ENCODE measurements at regions not wholly inside any gene's neighbourhood (a gene's known extent, or its start where the extent isn't known, plus 50 kb on each side); places are given as distances from the start of the nearest gene placed in this dataset.

DNA sequence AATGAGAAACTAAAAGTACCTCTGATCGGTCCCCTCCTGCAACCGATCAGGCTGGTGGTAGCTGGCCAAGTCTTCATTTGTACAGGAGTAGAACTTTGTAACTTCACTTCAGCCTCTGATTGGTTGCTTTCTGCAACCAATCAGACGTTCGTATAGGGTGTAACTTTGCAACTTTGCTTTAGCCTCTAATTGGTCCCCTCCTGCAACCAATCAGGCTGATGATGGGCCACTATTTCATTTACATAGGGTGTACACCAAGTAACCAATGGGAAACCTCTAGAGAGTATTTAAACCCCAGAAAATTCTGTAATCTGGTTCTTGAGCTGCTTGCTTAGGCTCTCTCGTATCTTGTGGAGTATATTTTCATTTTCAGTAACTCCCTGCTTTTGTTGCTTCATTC, 445.5 kb downstream of the MED10 start:
- Mint-ChIP-seq H3K9me3 (no peaks in the 10 kb centered on the region), H3K4me1 (peaks cover 2% of the 10 kb centered on the region), H3K27ac (no peak overlapping the region), H3K4me3 (no peak overlapping the region), H3K27me3 (ENCODE audit: low read depth) (peaks cover 49% of the 10 kb centered on the region), H3K36me3 (no peaks in the 10 kb centered on the region)
- DNase-seq (ENCODE audit: low spot score in 2 of 2, unreplicated experiment in 2 of 2) = no peak
- TF ChIP-seq, protein P1, sequence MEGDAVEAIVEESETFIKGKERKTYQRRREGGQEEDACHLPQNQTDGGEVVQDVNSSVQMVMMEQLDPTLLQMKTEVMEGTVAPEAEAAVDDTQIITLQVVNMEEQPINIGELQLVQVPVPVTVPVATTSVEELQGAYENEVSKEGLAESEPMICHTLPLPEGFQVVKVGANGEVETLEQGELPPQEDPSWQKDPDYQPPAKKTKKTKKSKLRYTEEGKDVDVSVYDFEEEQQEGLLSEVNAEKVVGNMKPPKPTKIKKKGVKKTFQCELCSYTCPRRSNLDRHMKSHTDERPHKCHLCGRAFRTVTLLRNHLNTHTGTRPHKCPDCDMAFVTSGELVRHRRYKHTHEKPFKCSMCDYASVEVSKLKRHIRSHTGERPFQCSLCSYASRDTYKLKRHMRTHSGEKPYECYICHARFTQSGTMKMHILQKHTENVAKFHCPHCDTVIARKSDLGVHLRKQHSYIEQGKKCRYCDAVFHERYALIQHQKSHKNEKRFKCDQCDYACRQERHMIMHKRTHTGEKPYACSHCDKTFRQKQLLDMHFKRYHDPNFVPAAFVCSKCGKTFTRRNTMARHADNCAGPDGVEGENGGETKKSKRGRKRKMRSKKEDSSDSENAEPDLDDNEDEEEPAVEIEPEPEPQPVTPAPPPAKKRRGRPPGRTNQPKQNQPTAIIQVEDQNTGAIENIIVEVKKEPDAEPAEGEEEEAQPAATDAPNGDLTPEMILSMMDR (IDR thresholded peaks at IDR 0.05; ENCODE audit: unreplicated experiment) = no peak

DNA sequence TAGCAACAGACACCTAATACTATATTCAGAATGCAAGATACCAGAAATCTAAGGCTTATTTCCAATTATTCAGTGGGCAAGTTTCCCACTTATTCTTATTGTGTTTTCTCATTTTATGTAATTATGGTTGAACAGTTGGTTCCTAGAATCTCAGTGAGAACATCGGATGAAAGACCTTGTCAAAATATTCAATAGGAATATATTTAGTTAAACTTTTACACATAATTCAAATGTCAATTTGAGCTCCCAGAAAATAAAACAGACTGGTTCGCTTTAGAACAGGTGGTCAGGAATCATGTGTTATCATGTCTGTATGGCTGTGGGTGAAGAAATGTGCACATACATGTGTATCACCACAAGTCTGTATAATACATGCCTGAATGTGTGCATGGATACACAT, 447.8 kb downstream of the MED10 start:
- Mint-ChIP-seq H3K4me3 (no peak overlapping the region), H3K27ac (no peak overlapping the region), H3K27me3 (ENCODE audit: low read depth) (peaks cover 53% of the 10 kb centered on the region), H3K9me3 (no peaks in the 10 kb centered on the region), H3K4me1 (peaks cover 2% of the 10 kb centered on the region), H3K36me3 (no peaks in the 10 kb centered on the region)
- no peak for DNase-seq (ENCODE audit: low spot score in 2 of 2, unreplicated experiment in 2 of 2)
- TF ChIP-seq, protein P1 (IDR thresholded peaks at IDR 0.05; ENCODE audit: unreplicated experiment) = no peak

DNA sequence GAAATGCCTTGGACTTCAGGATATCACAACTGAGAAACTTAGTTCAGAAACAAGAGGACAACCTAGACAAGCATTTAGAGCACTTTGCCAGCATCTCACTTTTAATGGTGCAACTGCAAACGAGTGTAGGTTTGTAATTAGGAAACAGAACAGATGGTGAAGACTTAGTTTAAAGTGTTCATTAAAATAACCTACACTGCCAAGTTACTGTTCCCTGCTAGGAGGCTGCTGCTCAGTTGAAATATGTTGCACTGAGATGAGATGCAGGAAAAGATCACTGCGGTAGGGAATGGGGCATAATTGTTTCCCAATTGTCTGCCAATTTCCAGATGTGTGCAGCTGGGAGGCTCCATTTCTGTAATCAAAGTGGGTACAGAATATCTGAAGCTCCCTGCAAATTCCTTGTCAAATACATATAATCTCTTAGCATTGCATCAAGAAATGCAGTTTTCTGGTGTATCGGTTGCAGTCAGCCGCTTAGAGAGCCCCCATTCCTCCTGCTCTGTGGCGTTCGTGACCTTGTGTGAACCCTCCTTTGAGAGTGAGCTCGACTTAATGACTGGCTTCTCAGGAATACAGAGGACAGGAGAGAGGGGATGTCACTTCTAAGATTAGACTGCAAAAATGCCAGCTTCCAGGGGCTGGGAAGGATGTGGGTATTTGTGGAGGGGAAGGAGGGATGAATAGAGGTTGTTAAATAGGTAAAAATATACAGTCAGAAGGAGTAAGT, 448.9 kb downstream of the MED10 start:
- H3K27me3 Mint-ChIP-seq (ENCODE audit: low read depth) = peaks cover 52% of the 10 kb centered on the region
- TF ChIP-seq, protein P1 (IDR thresholded peaks at IDR 0.05; ENCODE audit: unreplicated experiment) = no peak

DNA sequence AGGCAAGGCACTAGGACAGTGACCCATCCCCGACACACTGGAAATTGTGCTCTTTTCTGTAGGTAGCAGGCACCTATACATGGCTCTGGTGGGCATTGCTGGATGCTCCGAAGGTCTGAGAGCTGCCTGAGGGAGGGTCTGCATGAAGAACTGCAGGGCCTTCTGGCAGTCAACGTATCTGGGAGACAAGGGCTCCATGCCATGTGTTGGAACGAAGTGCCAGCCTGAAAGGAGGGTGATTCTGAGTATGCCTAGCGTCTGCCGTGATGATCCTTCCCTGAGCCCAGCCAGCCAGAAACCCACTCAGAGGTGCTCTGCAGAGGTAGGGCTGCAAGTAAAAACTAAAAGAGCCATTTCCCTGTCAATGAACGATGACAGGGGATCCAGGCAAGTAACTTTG, 453.2 kb downstream of the MED10 start:
- Mint-ChIP-seq H3K4me3 (no peak overlapping the region), H3K9me3 (no peaks in the 10 kb centered on the region), H3K4me1 (peaks cover 2% of the 10 kb centered on the region), H3K27me3 (ENCODE audit: low read depth) (peaks cover 32% of the 10 kb centered on the region), H3K36me3 (no peaks in the 10 kb centered on the region), H3K27ac (no peak overlapping the region)
- DNase-seq (ENCODE audit: low spot score in 2 of 2, unreplicated experiment in 2 of 2) = no peak
- TF ChIP-seq, protein P1 (IDR thresholded peaks at IDR 0.05; ENCODE audit: unreplicated experiment) = no peak

More for the DNA sequence above, 448.9 kb downstream of the MED10 start:
- Mint-ChIP-seq H3K4me3 (no peak overlapping the region), H3K9me3 (no peaks in the 10 kb centered on the region), H3K36me3 (no peaks in the 10 kb centered on the region), H3K4me1 (peaks cover 2% of the 10 kb centered on the region), H3K27ac (no peak overlapping the region)
- no peak for DNase-seq (ENCODE audit: low spot score in 2 of 2, unreplicated experiment in 2 of 2)

DNA sequence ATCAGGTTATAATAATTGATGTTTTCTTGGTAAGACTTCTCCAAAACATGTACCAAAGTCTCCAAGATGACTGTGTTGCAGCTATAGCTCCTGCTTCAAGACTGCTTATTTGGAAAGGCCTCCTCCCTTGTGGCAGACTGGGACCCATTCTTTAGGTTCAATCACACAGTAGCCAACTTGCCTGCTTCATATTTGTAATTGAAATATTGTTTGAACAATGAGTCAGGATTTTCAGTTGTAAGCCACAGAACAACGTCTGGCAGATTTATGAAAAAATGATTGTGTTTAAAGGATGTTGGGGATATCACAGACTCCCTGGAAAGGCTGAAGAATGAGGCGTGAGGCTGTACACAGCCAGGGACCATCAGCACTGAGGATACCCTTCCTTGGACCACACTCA, 458.9 kb downstream of the MED10 start:
- TF ChIP-seq, protein P1 (IDR thresholded peaks at IDR 0.05; ENCODE audit: unreplicated experiment) = no peak
- Mint-ChIP-seq H3K9me3 (no peaks in the 10 kb centered on the region), H3K27ac (no peak overlapping the region), H3K4me1 (no peaks in the 10 kb centered on the region), H3K27me3 (ENCODE audit: low read depth) (peaks cover 15% of the 10 kb centered on the region), H3K36me3 (no peaks in the 10 kb centered on the region), H3K4me3 (no peak overlapping the region)
- no peak for DNase-seq (ENCODE audit: low spot score in 2 of 2, unreplicated experiment in 2 of 2)

Data from mesothelial cell of epicardium (in vitro differentiated cells).